Activated naive CD4-positive, alpha-beta T cell treated with anti-CD3 and anti-CD28 coated beads, Interleukin-2, amount 50 U/mL, for 24 hours (primary cell): ENCODE measurements at regions not wholly inside any gene's neighbourhood (a gene's known extent, or its start where the extent isn't known, plus 50 kb on each side); places are given as distances from the start of the nearest gene placed in this dataset.

ENCODE experiments used
- H3K27ac Mint-ChIP-seq: one replicate; pipeline ENCODE4 v1.8.0; 2021; ENCODE audit warnings: mild to moderate bottlenecking, mixed read lengths
- H3K27me3 Mint-ChIP-seq: one replicate; pipeline ENCODE4 v1.8.0; 2021; ENCODE audit warnings: mixed read lengths
- H3K36me3 Mint-ChIP-seq: one replicate; pipeline ENCODE4 v1.8.0; 2021; ENCODE audit warnings: mixed read lengths
- H3K4me1 Mint-ChIP-seq: one replicate; pipeline ENCODE4 v1.8.0; 2021; ENCODE audit warnings: mixed read lengths
- H3K4me3 Mint-ChIP-seq: one replicate; pipeline ENCODE4 v1.8.0; 2021; ENCODE audit warnings: mild to moderate bottlenecking, mixed read lengths
- H3K9me3 Mint-ChIP-seq: one replicate; pipeline ENCODE4 v1.8.0; 2021; ENCODE audit warnings: mixed read lengths

DNA sequence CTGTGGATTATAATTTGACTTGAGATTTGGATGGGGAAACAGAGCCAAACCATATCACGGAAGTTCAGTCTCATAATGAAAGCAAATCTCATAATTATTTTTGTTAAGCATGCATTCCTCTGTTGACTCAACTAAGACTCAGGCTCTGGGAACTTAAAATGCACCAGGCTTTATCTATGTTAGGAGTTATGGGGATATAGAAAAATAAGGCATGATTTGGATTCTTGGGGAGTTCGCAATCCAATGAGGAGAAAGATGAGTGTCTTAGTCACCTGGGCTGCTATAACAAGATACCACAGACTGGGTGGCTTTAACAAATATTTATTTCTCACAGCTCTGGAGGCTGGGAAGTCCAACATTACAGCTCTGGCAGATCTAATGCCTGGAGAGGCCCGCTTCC lies 89.4 kb upstream of the TJP1 start:
- Mint-ChIP-seq H3K27ac (no peak overlapping the region), H3K4me1 (no peaks in the 10 kb centered on the region), H3K27me3 (peaks cover 27% of the 10 kb centered on the region), H3K9me3 (peaks cover 9% of the 10 kb centered on the region), H3K36me3 (peaks cover 3% of the 10 kb centered on the region), H3K4me3 (no peak overlapping the region)

DNA sequence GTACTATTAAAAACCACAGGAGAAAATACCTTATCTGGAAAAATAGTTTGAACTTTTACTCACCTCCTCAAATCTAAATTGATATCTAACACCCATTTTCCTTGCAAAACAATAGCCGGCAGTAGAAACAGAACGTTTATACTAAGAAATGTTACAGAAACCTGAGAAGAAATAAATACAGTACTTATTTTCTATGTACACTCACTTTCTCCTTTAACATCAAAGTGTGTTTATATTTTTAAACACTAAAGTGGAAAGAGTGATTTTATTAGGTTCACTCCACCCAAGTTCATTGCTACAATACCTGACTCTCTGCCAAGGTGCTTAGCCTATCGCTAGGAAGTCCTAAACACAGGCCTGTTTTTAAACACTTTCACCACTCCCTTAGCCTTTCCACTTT lies 87.8 kb upstream of the TJP1 start:
- Mint-ChIP-seq H3K27me3 (peaks cover 30% of the 10 kb centered on the region), H3K9me3 (peaks cover 9% of the 10 kb centered on the region), H3K27ac (no peak overlapping the region), H3K4me3 (no peak overlapping the region), H3K4me1 (no peaks in the 10 kb centered on the region), H3K36me3 (peaks cover 3% of the 10 kb centered on the region)

DNA sequence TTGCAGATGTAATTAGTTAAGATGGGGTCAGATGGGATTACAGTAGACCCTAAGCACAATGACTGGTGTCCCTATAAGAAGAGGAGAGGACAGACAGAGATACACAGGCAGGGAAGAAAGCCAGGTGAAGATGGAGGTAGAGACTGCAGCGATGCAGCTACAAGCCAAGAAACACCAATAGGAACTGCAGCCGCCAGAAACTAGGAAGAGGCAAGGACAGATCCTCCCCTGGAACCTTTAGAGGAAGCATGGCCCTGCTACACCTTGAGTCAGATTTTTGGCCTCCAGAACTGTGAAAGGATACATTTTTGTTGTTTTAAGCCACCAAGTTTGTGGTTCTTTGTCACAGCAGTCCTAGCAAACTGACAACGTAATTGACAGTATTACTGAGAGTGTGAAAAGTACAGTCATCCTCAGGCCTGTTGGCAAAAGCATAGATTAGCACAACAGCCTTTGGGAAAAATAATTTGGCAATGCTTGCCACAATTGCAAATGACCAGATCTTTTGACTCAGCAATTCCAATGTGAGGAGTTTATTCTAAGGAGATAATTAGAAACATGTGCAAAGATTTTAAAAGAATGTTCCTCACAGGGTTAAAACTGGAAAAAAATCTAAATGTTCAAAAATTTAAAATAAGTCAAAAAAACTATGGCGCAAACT lies 82.6 kb upstream of the TJP1 start:
- Mint-ChIP-seq H3K4me3 (no peak overlapping the region), H3K4me1 (no peaks in the 10 kb centered on the region), H3K36me3 (no peaks in the 10 kb centered on the region), H3K27me3 (peaks cover 14% of the 10 kb centered on the region), H3K9me3 (no peaks in the 10 kb centered on the region), H3K27ac (no peak overlapping the region)

DNA sequence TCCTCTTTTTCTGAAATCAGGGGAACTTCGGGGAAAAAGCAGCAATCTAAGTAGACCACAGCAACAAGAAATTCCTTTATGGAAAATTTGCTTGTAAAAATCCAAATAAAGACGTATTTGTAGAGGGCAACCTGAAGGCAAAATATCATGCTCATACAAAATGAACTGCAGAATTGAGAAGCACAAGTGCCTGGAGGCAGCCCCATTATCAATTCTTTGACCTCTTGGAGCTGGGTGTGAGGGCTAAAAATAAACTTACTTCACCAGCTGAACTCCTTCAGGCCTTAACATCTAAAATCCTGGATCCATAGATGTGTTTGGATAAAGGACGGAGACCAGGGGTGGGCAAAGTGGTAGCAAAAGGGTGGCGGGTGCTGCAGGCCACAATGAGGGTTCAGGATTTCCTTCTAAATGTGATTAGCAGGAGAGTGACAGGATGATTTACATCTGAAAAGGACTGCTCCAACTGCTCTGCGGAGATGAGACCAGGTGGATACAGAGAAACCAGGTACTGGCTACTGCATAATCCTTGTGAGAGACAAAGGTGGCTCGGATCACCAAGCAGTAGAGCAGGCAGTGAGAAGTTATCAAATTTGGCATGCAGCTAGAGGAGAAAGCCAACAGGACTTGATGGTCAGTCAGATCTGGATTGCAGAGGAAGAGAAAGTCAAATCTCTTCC lies 81.7 kb upstream of the TJP1 start:
- no peaks in the 10 kb centered on the region for H3K36me3 Mint-ChIP-seq
- no peaks in the 10 kb centered on the region for H3K4me1 Mint-ChIP-seq
- H3K27ac Mint-ChIP-seq, result no peak overlapping the region
- H3K27me3 Mint-ChIP-seq, result peaks cover 15% of the 10 kb centered on the region
- no peaks in the 10 kb centered on the region for H3K9me3 Mint-ChIP-seq
- H3K4me3 Mint-ChIP-seq, result no peak overlapping the region

DNA sequence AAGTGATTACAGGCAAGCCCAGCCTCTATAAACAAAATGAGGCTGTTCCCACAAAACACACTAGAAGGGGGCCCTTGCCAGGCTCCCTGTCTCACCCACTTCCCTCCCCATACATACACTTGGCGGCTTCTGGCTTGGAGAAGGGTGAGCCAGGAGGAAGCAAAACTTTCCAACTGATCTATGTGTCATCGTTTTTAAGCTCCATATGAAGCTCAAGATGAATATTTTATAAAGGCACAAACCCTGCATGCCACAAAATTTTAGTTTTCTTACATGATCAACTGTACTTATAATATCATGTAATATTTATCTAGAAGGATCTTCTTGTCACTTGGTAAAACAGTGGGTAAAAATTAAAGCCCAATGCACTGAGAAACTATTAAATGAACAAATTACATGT lies 80.8 kb upstream of the TJP1 start:
- H3K36me3 Mint-ChIP-seq, result peaks cover 2% of the 10 kb centered on the region
- H3K4me1 Mint-ChIP-seq, result no peaks in the 10 kb centered on the region
- H3K4me3 Mint-ChIP-seq, result no peak overlapping the region
- no peak overlapping the region for H3K27ac Mint-ChIP-seq
- H3K9me3 Mint-ChIP-seq, result peaks cover 4% of the 10 kb centered on the region
- peaks cover 16% of the 10 kb centered on the region for H3K27me3 Mint-ChIP-seq

DNA sequence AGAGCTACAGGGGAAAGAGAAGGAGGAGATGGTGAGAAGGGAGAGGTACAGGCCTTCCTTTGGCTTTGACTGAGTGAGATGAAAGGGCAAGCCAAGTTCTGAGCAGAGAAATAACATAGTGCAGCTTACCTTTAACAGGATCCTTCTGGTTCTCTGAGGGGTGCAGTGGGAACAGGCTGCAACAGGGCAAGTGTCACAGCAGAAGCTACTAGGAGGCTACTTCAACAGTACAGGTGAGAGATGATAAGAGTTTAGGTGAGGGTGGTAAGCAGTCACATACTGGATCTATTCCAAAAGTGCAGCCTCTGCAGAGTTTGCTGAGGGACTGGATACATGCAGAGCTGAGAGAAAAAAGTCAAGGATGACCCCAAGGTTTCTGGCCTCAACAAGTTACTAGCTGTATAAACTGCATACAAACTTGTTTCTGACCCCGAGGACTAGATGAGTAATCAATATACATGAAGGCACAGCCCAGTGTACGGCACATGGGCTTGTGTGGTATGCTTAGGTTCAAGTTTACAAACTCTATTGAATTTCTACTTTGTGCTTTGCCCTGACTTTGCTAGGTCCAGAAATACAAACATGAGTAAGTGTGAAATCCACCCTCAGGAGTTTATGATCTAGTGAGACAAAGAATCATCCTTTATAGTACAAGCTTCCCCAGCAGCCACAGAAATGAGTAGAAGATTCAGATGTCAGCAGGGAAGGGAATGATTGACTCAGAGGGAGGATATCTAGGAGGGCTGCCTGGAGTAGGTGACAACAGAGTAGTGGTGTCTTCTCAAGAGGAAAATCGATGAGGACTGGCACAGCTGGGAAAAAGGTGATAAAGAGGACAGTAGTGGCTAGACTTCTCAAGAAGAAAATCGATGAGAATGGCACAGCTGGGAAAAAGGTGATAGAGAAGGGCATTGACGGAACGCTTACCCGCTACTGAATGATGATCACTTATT lies 78.2 kb upstream of the TJP1 start:
- H3K36me3 Mint-ChIP-seq, result peaks cover 3% of the 10 kb centered on the region
- no peak overlapping the region for H3K27ac Mint-ChIP-seq
- peaks cover 15% of the 10 kb centered on the region for H3K27me3 Mint-ChIP-seq
- H3K9me3 Mint-ChIP-seq, result peaks cover 6% of the 10 kb centered on the region
- no peaks in the 10 kb centered on the region for H3K4me1 Mint-ChIP-seq
- no peak overlapping the region for H3K4me3 Mint-ChIP-seq

DNA sequence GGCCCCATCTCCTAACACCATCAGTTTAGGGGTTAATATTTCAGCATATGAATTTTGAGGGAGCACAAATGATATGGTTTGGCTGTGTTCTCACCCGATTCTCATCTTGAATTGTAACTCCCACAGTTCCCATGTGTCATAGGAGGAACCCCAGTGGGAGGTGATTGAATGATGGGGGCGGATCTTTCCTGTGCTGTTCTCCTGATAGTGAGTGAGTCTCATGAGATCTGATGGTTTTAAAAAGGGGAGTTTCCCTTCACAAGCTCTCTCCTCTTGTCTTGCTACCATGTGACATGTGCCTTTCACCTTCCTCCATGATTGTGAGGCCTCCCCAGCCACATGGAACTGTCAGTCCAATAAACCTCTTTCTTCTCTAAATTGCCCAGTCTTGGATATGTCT lies 73.8 kb upstream of the TJP1 start:
- Mint-ChIP-seq H3K4me3 (no peak overlapping the region), H3K4me1 (no peaks in the 10 kb centered on the region), H3K27me3 (peaks cover 16% of the 10 kb centered on the region), H3K36me3 (peaks cover 6% of the 10 kb centered on the region), H3K27ac (no peak overlapping the region), H3K9me3 (peaks cover 11% of the 10 kb centered on the region)

DNA sequence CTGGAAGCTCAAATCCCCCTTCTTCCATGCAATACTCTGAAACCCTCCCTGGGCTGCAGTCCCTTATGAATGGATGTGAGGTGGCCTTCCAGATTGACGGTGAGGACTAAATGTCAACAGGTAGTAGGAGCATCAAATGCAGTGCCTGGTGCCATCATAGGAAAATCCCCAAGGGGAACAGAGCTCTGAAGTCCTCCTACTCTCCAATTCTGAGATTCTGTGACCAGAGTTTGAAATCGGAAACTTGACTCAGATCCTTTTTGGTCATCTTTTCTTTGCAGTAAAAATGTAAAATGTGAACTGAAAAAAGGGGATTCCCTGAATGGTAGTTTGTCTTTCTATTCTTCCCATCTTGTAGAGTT lies 68.8 kb upstream of the TJP1 start:
- Mint-ChIP-seq H3K4me3 (no peak overlapping the region), H3K36me3 (peaks cover 3% of the 10 kb centered on the region), H3K4me1 (no peaks in the 10 kb centered on the region), H3K9me3 (peaks cover 5% of the 10 kb centered on the region), H3K27me3 (peaks cover 18% of the 10 kb centered on the region), H3K27ac (no peak overlapping the region)

DNA sequence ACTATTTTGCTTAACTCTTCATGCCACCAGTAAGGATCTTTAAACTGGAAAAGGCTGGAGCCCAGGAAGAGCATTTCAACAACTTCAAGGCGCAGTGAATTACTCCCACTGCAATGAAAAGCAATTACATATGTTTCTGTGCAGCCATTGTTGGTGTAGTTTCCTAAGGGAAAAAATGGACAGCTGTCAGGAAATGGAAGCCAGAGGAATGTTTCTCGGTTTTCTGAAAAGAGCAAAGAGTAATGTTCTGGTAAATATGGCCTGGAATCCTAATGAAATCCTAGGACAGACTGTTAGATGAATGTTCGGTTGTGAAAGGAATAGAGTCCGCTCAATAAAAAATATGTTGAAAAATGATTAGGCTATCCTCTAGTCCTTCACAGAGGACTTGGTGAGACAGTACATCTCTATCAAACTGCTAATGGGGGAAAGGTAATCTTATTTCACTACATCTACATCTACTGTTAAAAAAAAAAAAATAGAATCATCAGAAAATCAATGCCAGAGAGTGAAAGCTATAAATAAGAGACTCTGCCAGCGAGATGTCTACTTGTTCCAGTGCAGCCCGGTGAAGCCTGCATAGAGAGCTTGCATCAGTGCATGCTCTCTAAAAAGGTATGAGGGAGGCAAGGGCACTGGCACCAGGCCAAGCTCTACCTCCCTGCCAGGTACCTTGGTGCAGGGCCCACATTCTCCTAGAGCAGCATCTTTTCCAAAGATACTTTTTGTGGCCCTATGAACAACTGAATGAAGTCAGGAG lies 68.2 kb upstream of the TJP1 start:
- Mint-ChIP-seq H3K4me3 (no peak overlapping the region), H3K27me3 (peaks cover 20% of the 10 kb centered on the region), H3K36me3 (peaks cover 3% of the 10 kb centered on the region), H3K4me1 (no peaks in the 10 kb centered on the region), H3K9me3 (peaks cover 5% of the 10 kb centered on the region), H3K27ac (no peak overlapping the region)

DNA sequence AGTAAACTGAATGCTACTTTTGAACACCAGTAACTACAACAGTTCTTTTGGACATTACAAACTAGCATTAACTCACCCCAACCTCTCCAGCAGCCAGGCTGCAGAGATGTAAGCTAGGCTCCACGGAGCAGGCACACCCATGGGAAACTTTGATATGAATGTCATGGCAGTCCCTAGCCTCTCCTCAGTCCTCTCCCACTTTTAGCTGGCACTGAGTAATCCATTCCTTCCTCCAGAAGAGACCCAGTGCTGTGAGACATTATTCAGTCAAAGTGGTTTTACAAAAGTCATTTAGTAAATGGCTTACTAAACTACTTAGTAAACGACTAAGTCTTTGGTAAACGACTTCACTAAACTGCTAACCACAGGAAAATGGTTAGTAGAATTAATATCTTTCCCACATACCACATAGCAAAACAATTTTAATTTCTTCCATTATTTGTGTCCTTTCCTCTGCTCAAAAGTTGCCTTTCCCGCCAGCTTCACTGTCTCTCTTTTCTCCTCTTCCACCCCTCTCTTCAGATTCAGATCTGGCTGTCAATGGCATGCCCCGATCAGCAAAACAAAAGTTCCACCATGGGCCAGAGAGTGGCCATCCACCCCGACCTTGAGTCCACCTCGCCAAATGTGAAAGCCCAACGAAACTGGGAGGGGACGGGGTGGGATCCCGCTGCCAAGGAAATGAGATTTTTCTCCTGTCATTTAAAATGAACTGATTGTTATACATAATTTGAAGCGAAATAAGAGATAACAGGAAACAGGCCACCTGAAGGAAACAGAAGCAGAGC lies 67.5 kb upstream of the TJP1 start:
- no peak overlapping the region for H3K4me3 Mint-ChIP-seq
- no peaks in the 10 kb centered on the region for H3K4me1 Mint-ChIP-seq
- H3K36me3 Mint-ChIP-seq, result no peaks in the 10 kb centered on the region
- no peak overlapping the region for H3K27ac Mint-ChIP-seq
- peaks cover 18% of the 10 kb centered on the region for H3K27me3 Mint-ChIP-seq
- H3K9me3 Mint-ChIP-seq, result no peaks in the 10 kb centered on the region

DNA sequence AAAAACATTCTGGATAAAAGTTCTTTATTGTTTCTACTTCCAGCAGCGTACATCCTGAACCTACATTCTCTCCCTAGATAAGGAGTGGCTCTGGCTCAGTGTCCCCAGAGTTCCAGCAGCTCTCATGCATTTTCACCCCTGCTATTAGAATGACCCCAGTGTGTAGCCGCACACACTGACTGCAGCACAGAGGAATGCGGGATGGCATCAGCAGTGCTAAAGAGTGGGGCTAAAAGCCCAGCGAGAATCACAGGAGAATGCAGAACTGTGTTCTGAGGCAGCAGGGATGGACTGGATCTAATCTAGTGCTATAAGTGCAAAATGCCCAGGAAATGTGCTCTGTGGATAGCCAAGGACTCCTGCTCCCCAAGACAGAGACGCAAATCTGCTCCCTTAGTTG lies 66.4 kb upstream of the TJP1 start:
- Mint-ChIP-seq H3K9me3 (no peaks in the 10 kb centered on the region), H3K4me1 (no peaks in the 10 kb centered on the region), H3K27me3 (peaks cover 19% of the 10 kb centered on the region), H3K4me3 (no peak overlapping the region), H3K27ac (no peak overlapping the region), H3K36me3 (no peaks in the 10 kb centered on the region)

DNA sequence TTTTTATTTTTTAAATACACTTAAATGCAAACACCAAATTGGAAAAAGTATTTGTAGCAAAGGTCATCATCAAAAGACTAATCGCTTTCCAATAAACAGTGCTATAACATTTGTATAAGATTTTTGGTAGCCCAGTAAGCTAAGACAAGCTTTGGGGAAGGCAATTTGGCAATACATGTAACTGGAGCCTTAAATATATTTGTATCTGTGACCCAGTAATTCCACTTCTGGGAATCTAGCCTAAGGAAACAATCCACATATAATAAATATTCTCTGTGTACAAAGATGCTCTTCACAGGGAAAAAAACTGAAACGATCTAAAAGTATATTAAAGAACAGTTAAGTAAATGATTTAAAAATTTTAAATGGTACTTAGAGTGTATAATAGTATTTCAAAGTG lies 65.5 kb upstream of the TJP1 start:
- no peaks in the 10 kb centered on the region for H3K4me1 Mint-ChIP-seq
- H3K4me3 Mint-ChIP-seq, result no peak overlapping the region
- peaks cover 25% of the 10 kb centered on the region for H3K27me3 Mint-ChIP-seq
- no peaks in the 10 kb centered on the region for H3K36me3 Mint-ChIP-seq
- no peak overlapping the region for H3K27ac Mint-ChIP-seq
- no peaks in the 10 kb centered on the region for H3K9me3 Mint-ChIP-seq

DNA sequence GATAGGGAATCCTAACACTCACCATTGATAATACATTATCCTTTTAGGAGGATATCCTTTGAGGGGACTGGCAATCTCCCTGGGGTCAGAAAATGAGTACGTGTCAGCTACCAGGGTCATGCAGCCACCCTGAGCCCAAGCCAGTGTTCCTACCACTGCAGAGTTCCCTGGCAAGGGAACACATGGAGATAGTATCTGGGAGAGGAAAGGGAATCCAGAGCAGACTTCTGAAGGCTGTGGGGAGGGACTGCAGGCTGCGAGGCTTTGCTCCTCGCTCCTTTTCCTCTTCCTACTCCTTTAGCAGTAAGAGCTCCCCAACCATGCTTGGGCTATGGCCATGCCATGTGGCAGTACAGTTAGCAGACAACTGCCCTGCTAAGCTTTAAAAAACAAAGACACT lies 62.9 kb upstream of the TJP1 start:
- no peaks in the 10 kb centered on the region for H3K36me3 Mint-ChIP-seq
- no peak overlapping the region for H3K27ac Mint-ChIP-seq
- no peaks in the 10 kb centered on the region for H3K9me3 Mint-ChIP-seq
- no peak overlapping the region for H3K4me3 Mint-ChIP-seq
- H3K4me1 Mint-ChIP-seq, result no peaks in the 10 kb centered on the region
- H3K27me3 Mint-ChIP-seq, result peaks cover 34% of the 10 kb centered on the region

DNA sequence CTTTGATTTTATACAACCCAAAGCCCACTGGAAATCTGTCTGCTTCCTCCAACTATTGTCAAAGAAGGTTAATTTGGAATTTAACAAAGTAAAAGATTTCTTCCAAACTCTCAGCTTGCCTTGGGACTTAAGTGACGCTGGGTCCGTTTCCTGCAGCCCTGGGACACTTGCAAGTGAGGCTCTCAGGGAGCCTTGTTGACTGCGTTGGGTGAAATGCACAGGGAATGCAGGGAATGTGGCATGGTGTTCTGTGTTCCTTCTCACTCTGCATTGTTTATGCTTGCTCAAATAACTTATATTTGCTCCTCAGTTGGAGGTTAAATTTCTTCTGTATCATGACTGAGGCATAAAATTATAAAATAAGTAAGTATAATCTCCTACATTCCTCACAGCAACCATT lies 60.9 kb upstream of the TJP1 start:
- Mint-ChIP-seq H3K27me3 (peaks cover 29% of the 10 kb centered on the region), H3K9me3 (no peaks in the 10 kb centered on the region)

DNA sequence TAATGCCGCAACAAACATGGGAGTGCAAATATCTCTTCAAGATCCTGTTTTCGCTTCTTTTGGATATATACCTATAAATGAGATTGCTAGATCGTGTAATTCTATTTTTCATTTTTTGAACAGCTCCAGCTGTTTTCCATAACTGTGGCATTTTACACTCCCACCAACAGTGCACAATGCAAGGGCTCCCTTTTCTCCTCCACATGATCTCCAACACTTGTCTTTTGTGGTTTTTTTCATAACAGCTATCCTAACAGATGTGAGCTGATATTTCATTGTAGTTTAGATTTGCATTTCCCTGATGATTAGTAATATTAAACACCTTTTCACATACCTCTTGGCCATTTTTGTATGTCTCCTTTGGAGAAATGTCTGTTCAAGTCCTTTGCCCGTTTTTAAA lies 58.6 kb upstream of the TJP1 start:
- Mint-ChIP-seq H3K9me3 (no peaks in the 10 kb centered on the region), H3K4me1 (no peaks in the 10 kb centered on the region), H3K27me3 (peaks cover 30% of the 10 kb centered on the region), H3K27ac (no peak overlapping the region), H3K4me3 (no peak overlapping the region), H3K36me3 (no peaks in the 10 kb centered on the region)

More for the DNA sequence above, 60.9 kb upstream of the TJP1 start:
- H3K27ac Mint-ChIP-seq, result no peak overlapping the region
- H3K4me1 Mint-ChIP-seq, result no peaks in the 10 kb centered on the region
- H3K4me3 Mint-ChIP-seq, result no peak overlapping the region
- H3K36me3 Mint-ChIP-seq, result no peaks in the 10 kb centered on the region
